ENCODE measurements at regions not wholly inside any gene's neighbourhood (a gene's known extent, or its start where the extent isn't known, plus 50 kb on each side); places are given as distances from the start of the nearest gene placed in this dataset.

- Mint-ChIP-seq H3K4me3 (no peak overlapping the region), H3K9me3 (peaks cover 20% of the 10 kb centered on the region), H3K27ac (ENCODE audit: unreplicated experiment) (no peak overlapping the region), H3K27me3 (ENCODE audit: low read depth) (no peaks in the 10 kb centered on the region), H3K4me1 (no peaks in the 10 kb centered on the region), H3K36me3 (ENCODE audit: low read depth) (peaks cover 15% of the 10 kb centered on the region)
- TF ChIP-seq CTCF (conservative IDR thresholded peaks at IDR 0.05), result no peak
- no peak for DNase-seq (ENCODE audit: low read depth, low spot score)
Observed at GRCh38 chr3:190988102-190988501, 125.6 kb upstream of the GMNC start.

DNA sequence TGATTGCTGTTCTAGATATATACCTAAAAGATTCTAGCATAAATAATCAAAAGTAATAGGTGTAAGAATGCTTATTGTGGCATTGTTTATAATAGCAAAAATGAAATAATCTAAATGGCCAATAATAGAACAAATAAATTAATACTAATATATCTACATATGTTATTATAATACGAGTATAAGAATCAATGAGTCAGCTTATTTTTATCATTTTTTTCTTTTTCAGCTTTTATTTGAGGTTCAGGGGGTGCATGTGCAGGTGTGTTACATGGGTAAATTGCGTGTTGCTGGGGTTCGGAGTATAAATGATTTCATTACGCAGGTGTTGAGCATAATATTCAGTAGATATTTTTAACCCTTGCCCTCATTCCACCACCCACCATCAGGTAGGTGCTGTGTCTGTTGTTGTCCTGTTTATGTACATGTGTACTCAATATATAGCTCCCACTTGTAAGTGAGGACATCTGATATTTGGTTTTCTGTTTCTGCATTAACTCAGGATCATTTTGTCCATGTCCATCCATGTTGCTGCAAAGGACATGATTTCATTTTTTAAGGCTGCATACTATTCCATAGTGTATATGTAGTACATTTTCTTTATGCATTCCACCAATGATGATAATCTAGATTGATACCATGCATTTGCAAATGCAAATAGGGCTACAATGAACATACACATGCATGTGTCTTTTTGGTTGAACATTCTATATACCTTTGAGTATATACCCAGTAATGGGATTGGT is 122.2 kb upstream of the GMNC start:
- no peak overlapping the region for H3K27ac Mint-ChIP-seq (ENCODE audit: unreplicated experiment)
- peaks cover 18% of the 10 kb centered on the region for H3K9me3 Mint-ChIP-seq
- H3K4me3 Mint-ChIP-seq, result no peak overlapping the region
- no peaks in the 10 kb centered on the region for H3K4me1 Mint-ChIP-seq
- DNase-seq (ENCODE audit: low read depth, low spot score), result no peak
- TF ChIP-seq CTCF (conservative IDR thresholded peaks at IDR 0.05), result no peak
- peaks cover 11% of the 10 kb centered on the region for H3K36me3 Mint-ChIP-seq (ENCODE audit: low read depth)
- H3K27me3 Mint-ChIP-seq (ENCODE audit: low read depth), result no peaks in the 10 kb centered on the region

- no peak for DNase-seq (ENCODE audit: low read depth, low spot score)
- no peak overlapping the region for H3K4me3 Mint-ChIP-seq
- TF ChIP-seq CTCF (conservative IDR thresholded peaks at IDR 0.05), result no peak
- H3K9me3 Mint-ChIP-seq, result peaks cover 10% of the 10 kb centered on the region
- no peaks in the 10 kb centered on the region for H3K4me1 Mint-ChIP-seq
- H3K27ac Mint-ChIP-seq (ENCODE audit: unreplicated experiment), result no peak overlapping the region
- peaks cover 6% of the 10 kb centered on the region for H3K36me3 Mint-ChIP-seq (ENCODE audit: low read depth)
- H3K27me3 Mint-ChIP-seq (ENCODE audit: low read depth), result no peaks in the 10 kb centered on the region
Observed at GRCh38 chr3:190983875-190984274, 121.4 kb upstream of the GMNC start.

DNA sequence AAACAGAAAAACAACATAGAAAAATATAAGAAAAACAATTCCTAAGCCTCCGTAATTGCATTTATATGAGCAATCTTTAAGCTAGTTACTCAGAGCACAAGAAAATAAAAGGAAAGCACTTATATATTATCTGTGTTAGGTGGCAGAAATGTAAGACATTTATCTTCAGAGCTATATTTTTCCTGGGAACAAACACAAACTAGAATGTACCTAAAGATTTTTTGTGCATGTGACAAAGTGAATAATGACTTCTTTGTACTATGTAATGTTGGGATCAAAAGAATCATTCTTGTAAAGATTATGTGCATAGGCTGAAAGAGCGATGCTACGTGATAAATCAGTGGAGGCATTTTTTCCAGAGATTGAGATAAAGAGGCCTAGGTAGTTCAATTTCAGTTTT is 111.3 kb upstream of the GMNC start:
- no peak overlapping the region for H3K4me3 Mint-ChIP-seq
- H3K27ac Mint-ChIP-seq (ENCODE audit: unreplicated experiment), result no peak overlapping the region
- H3K36me3 Mint-ChIP-seq (ENCODE audit: low read depth), result no peaks in the 10 kb centered on the region
- no peaks in the 10 kb centered on the region for H3K27me3 Mint-ChIP-seq (ENCODE audit: low read depth)
- peaks cover 5% of the 10 kb centered on the region for H3K4me1 Mint-ChIP-seq
- no peaks in the 10 kb centered on the region for H3K9me3 Mint-ChIP-seq
- no peak for TF ChIP-seq CTCF (conservative IDR thresholded peaks at IDR 0.05)
- DNase-seq (ENCODE audit: low read depth, low spot score), result no peak

GRCh38 chr3:190972840-190973270 is 110.4 kb upstream of the GMNC start:
- Mint-ChIP-seq H3K4me3 (no peak overlapping the region), H3K9me3 (no peaks in the 10 kb centered on the region), H3K4me1 (peaks cover 5% of the 10 kb centered on the region), H3K27me3 (ENCODE audit: low read depth) (no peaks in the 10 kb centered on the region), H3K36me3 (ENCODE audit: low read depth) (no peaks in the 10 kb centered on the region), H3K27ac (ENCODE audit: unreplicated experiment) (no peak overlapping the region)
- DNase-seq (ENCODE audit: low read depth, low spot score), result no peak
- TF ChIP-seq CTCF (conservative IDR thresholded peaks at IDR 0.05), result no peak
